ENCODE measurements at regions not wholly inside any gene's neighbourhood (a gene's known extent, or its start where the extent isn't known, plus 50 kb on each side); places are given as distances from the start of the nearest gene placed in this dataset.

DNA sequence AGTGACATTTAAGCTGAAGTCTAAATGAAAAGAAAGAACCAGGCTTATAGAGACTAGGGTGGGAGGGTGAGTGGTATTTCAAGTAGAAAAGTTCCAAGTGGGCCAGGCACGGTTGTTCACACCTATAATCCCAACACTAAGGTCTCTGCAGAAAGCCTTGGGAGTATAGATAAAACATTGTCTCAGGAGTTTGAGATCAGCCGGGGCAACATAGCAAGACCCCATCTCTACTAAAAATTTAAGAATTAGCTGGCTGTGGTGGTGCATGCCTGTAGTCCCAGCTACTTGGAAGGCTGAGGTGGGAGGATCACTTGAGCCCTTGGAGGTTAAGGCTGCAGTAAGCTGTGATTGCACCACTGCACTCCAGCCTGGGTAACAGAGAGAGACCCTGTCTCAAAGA lies 143.4 kb upstream of the PKDCC start:
- no peak for DNase-seq

DNA sequence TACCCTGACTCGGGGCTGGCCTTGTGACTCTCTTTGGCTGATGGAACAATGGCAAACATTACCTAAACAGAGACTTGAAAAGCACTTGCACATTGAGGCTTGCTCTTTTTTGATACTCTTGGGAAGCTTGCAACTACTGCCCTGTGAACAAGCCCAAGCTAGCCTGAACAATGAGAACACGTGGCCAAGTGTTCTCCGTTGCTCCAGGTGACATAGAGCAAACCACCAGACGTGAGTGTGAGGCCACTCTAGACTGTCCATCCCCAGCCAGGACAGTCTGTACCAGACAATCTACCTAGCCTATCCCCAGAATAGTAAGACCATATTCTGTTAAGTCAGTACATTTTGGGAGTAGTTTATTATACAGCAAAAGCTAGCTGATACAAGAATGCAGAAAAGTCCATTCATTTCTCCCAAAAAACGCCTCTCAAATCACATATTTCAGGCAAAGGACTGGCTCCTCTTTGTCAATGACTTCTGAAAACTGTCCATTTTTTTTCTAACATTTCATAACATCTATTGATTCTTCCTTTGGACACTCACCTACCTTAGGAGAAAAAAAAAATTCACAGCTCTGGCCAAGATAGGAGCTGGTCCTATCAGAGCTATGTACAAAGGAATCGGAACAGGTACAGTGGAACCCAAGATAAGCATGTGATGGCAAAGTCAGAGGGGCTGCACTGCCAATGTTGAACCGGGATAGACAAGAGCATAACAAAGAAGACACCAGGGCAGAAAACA lies 142.1 kb upstream of the PKDCC start:
- DNase-seq, result no peak

- no peak for DNase-seq
Measured at GRCh38 chr2:41906338-41906725, 141.5 kb upstream of the PKDCC start.

DNA sequence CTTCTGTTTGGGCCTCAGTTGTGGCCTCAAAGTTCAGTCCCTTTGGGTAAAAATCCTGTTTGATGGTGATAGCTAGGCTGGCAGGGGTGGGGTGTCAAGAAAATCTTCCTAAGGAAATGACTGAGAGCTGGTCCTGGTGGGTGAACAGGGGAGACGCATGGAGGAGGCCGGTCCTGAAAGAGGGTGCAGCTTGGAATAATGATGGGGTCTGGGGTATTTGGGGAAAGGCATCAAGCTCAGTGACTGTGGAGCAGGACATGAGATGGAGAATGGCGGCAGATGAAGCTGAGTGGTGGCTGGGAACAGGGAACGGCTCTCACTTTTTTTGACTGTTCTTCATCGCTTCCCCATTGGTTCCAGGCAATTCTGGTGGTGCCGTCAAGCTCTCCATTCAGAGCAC lies 140.7 kb upstream of the PKDCC start:
- no peak for DNase-seq

DNA sequence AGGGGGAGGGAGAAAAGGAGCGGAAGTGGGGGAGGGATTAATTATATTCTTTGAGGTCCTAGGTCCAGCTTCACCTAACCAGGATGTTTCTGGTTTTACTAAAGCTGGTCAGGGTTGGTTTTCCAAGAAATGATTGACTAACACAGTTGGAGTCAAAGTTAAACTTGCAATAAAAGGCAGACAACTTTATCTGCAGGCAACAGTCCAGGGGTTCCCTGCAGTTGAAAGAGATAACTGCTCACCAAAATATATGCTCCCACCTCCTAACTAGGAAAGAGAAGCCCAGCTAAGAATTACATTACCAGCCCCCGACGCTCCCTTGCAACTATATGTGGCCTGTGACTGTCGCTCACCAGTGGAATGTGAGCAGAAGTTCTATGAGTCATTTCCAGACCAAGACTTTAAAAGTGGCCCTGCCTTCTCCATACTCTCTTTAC lies 140.0 kb upstream of the PKDCC start:
- no peak for DNase-seq

- no peak for DNase-seq
Measured at GRCh38 chr2:41908349-41908748, 139.5 kb upstream of the PKDCC start.

DNA sequence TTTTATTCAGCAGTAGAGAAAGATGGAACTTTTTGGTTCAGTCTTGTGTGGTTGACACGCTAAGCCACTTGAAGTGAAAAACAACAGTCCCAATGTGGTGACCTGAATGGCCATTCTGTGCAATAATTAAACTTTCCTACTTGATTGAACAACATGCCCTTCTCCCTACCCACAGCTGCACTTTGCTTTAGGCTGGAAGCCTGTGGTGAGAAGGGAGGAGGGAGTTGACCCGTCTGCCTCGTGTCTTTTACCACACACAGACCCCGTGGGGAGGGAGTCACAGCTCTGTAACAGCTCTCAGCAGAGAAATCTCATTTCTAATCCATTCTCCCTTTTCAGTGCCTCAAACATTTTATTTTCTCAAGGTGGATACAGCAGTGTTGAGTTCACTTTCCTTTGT lies 138.2 kb upstream of the PKDCC start:
- no peak for DNase-seq

DNA sequence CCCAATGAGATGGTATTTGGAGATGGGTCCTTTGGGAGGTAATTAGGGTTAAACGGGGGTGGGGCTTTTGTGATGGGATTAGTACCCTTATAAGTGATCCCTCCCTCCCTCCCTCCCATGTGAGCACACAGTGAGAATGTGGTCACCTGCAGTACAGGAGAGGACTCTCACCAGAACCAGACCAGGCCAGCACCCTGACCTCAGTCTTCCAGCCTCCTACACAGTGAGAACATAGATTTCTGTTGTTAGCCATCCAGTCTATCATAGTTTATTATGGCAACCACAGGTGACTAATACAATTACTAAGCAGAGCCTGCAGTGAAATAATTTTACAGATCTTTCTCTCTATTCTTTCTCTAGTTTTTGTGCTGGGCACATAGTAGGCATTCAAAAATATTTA lies 137.7 kb upstream of the PKDCC start:
- no peak for DNase-seq

- DNase-seq, result no peak
Measured at GRCh38 chr2:41911033-41911432, 136.8 kb upstream of the PKDCC start.

GRCh38 chr2:41912337-41912736 lies 135.5 kb upstream of the PKDCC start:
- no peak for DNase-seq

DNA sequence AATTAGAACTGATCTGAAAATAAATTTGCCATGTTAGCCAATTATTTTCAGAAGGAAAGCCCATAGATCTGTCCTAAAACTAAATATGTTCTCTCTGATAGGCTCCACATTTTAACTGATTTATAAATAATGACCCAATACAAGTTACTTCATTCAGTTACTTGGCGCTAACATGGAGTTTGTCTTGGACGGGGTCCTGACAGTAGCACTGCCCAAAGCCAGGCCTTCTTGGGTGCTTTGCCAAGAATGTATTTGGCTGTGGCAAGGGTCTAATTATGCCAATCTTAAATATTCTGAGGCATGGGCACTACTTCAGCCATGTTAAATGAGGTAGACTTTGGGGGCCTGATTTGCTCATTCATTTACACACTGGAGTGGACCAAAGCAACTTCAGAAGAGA lies 135.0 kb upstream of the PKDCC start:
- no peak for DNase-seq

DNA sequence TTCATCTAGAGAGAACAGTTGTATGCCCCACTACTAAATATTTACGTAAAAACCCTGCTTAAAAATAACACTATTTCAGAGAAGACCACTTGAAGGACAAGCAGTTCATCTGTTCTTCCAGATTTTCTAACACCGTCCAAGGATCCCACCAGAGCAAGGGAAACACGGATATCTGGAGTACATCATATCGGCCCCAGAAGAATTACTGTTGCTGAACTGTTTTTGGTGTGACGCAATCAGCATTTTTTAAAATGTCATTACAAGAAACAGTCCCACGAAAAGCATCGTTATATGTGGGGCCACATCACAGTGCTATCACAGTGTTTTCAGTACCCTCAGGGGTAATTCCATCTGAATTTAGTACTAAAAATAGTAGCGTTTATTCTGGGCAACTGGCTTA lies 134.5 kb upstream of the PKDCC start:
- DNase-seq, result no peak

- no peak for DNase-seq
Measured at GRCh38 chr2:41913921-41914609, 133.8 kb upstream of the PKDCC start.

GRCh38 chr2:41914936-41915335 lies 132.9 kb upstream of the PKDCC start:
- DNase-seq, result no peak

DNA sequence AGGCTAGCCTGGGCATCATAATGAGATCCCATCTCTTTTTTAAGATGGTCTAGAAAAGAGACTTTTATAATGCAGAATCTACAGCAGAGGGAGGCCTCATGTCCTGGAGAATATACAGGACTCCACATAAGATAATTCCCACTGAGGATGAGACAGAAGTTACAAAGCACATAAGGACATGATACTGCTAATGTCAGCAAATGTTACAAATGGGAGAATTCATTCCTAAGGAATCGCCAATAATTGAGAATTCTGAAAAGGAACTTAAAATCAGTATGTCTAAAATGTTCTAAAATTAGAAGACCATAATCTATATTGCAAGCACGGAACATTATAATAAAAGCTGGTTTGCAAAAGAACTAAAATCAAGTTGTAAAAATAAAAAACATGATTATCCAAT lies 131.6 kb upstream of the PKDCC start:
- no peak for DNase-seq

DNA sequence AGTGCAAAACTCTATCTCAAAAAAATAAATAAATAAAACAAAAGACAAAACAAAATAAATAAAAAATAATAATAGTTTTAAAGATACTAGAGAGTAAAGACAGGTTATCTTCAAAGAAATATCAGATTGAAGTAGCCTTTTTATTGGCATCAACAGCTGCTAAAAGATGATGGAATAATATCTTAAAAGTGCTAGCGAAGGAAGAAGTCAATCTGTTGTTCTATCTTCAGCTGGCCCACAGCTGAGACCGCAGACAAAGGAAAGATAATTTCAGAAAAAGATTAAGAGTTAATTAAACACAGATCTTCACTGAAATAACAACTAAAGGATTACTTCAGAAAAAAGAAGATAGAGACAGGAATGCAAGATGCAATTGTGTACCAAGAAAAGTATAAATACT lies 130.2 kb upstream of the PKDCC start:
- DNase-seq, result no peak

GRCh38 chr2:41919135-41919534 lies 128.7 kb upstream of the PKDCC start:
- no peak for DNase-seq

- peak; percentile 14 for DNase-seq
Measured at GRCh38 chr2:41920181-41920580, 127.6 kb upstream of the PKDCC start.

- DNase-seq, result no peak
Measured at GRCh38 chr2:41920812-41921211, 127.0 kb upstream of the PKDCC start.

GRCh38 chr2:41922177-41922576 lies 125.6 kb upstream of the PKDCC start:
- peak; percentile 97 for DNase-seq

GRCh38 chr2:41923156-41923786 lies 124.5 kb upstream of the PKDCC start:
- no peak for DNase-seq

GRCh38 chr2:41924024-41924423 lies 123.8 kb upstream of the PKDCC start:
- DNase-seq, result no peak

DNA sequence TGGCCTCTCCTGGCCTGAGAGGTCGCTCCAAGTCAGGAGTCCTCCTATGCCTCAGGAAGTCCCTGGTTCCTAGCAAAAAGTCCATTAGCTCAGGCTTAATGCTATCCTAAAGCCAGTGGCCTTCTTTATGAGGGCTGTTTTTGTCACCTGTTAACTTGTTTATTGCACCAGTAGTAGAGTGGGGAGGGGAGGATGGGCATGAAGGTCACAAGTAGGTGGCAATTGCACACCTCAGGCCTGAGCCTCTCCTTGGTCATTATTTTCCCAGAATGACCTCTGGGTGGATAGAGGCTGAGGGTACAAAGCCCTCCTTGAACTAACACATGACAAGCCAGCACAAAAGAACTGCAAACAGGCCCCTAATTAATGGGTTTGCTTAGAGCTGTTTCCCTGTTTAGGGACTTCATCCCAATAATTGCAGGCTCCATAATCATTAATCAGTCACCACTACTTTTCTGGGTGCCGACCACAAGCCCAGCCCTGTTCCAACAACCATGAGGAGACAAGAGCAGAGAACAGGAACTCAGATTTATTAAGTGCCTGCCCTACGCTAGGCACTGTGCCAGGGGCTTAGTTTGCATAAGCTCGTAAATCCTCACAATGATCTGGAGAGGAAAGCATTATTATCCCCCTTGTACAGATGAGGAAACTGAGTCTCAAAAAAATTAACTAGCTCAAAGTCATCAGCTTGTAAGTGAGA lies 123.0 kb upstream of the PKDCC start:
- DNase-seq, result no peak

- DNase-seq, result no peak
Measured at GRCh38 chr2:41925712-41926111, 122.1 kb upstream of the PKDCC start.
